NCI-H2171 treated with DMSO at 0.1 percent for 48 hours (cell line): ENCODE measurements at regions not wholly inside any gene's neighbourhood (a gene's known extent, or its start where the extent isn't known, plus 50 kb on each side); places are given as distances from the start of the nearest gene placed in this dataset.
"Not testable (repeated sequence)": the region's sequence is repeated elsewhere in the genome, so short reads cannot be mapped to it uniquely, and the experiment has no call there.

Experiments
- DNase-seq: peaks from one replicate; lab custom pipeline; 2025; lab: John Stamatoyannopoulos, UW

DNA sequence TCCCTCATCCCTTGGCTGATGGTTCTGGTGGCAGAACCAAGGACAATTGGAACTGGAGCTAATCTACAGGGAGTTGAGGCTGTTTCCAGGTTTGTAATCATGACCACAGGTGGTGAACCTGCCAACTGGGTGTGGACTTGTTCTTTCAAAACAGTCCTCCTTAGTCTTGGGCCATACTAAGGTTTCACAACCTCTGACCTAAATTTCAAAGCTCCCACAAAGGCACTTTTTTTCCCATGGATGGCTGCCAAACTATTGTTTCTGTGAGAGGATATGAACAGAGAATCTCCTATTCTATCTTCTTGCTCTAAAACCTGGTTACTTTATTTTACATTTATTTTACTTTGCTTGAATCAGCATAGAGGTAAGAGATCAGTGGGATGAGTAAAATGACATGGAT is 106.5 kb upstream of the IZUMO3 start:
- DNase-seq = no peak

DNA sequence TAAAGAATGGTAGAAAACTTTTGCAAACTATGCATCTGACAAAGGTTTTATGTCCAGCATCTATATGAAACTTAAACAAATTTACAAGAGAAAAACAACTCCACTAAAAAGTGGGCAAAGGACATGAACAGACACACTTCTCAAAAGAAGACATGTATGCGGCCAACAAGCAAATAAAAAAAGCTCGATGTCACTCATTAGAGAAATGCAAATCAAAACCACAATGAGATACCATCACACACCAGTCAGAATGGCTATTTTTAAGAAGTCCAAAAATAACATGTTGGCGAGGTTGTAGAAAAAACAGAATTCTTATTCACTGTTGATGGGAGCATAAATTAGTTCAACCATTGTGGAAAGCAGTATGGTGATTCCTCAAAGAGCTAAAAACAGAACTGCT is 83.1 kb upstream of the IZUMO3 start:
- not testable (repeated sequence) for DNase-seq

DNA sequence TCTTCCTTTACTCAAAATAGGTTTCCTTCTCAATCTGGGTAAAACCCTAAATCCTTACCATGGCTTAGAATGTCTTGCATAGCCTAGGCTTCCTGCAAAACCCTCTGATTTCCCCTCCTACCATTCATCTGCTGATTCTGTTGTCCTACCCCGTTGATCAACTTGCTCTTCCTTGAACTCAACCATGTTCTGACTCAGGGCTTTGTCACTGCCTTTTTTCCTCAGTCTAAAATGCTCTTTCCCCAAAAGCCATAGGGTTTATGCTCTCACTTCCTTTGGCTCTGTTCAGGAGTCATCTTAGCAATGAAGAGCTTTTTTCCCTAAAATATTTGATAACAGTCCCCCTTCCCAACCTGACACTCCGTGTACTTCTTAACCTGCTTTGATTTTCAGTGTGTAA is 79.4 kb upstream of the IZUMO3 start:
- no peak for DNase-seq

DNA sequence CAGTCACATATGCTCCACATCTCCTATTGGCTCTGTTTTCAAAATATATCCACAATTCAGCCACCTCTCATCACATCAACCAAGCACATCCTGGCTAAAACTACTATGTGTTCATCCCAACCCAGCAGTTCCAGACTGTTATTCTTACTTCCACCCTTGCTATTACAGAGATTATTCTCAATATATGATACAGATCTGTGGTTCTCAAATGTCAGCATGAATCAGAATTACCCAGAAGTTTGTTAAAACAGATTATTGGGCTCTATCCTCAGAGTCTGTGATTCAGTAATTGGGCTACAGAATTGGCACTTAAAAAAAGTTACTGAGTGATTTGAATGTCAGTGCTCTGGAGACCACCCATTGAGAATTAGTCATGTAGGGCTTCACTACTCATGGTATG is 78.8 kb upstream of the IZUMO3 start:
- DNase-seq = no peak

DNA sequence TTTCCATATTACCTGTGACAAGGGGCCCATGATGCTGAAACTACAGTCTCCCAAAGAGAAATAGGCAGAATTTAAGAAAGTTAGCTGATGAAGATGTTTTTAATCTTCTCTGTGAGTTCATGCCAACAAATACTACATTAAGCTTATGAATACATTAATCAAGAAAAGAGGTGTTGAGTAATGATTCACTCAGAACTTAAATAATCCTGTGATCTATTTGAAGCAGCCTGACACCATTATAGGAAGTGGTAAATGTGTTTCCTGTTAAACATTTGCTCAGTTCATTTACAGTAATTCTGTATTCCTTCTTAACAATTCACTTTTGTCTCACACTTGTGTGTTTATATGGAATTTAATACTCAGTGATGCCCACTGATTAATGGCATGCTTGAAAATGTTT is 75.0 kb upstream of the IZUMO3 start:
- no peak for DNase-seq

DNA sequence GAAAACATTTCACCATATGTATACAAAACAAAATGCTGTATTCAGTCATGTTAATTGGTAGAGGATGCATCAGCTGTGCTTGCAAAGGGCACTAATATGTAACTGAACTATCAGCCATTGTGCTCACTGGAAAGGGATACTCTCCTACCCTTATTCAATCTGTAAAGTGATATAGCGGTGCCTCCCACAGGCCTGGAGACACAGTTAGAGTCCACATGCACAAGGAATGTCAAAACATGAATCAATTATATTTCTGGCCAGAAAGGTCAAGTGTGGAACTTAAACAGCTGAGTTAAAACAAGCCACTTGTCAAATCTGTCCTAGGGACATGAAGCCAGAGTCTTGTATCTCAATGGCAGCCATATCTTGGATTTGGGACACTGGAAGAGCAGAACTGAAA is 71.2 kb upstream of the IZUMO3 start:
- DNase-seq = peak; percentile 7

DNA sequence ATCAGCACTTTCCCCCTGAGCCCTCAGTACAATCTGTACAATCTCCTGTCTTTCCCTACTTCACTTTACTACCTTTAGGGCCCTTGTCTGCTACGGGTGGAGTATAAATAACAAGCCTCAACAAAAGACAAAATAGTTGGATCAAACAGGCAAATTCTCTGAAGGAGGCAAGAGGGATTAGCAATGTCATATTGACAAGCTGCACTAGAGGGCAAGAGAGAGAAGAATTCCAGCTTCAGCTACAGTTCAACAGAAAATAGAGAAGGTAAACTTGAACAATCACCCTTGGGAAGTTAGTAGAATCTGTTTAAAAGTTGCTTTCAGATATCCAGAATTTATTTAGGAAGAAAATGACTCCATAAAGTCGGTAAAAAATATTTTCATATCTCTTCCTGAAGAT is 68.4 kb upstream of the IZUMO3 start:
- peak; percentile 9 for DNase-seq

DNA sequence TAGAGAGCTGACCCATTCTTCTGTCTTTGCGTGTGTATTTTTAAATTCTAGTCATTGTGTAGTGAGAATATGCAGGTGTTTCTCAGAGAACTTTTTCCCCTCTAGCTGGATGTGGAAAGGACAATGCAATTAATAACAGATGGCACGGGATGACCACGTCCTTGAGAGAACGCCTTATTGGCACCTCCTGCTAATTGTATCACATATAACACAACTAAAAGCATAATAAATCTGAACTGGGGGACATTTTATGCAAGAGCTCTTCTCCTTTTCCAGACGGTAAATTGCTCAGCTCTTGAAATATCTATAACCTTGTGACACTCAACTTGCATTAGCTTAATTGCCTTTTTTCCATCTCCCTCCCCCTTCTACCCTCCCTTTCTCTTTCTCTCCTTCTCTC is 62.9 kb upstream of the IZUMO3 start:
- peak; percentile 6 for DNase-seq

DNA sequence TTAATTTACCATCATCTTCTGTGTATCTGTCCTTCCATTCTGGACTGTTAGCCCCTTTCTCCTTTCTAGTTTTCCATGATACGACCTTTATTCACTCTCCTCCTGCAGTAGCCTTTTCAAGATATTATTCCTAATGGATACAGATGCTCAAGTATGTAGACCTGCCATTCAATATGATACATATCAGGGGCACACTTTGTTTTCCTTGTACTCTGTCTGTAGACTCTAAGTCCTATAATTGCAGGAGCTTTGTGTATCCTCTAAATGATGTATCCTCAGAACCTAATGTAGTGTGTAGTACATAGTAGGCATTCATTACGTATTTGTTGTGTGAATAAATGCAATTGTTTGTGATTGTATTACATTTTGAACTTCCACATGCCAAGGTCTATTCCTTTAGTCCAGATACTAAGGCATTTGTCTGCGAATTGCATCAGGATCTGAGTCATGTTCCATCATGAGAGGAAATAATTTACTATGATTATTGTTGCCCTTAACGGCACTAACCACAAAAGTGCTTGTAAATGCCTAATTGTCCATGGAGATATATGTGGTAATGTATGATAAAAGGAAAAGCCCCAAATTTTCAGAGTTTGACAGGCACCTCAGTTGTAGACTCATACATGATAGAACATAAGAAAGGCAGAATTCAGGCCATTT is 57.1 kb upstream of the IZUMO3 start:
- no peak for DNase-seq
